GM23338 (cell line): ENCODE measurements at regions not wholly inside any gene's neighbourhood (a gene's known extent, or its start where the extent isn't known, plus 50 kb on each side); places are given as distances from the start of the nearest gene placed in this dataset.

ENCODE experiments used
- ATAC-seq: fragments of 200-7000 bp; cut with Tn5 transposase; 3 replicates; pipeline ENCODE4 v1.9.1; 2020
- DNase-seq: peaks from one replicate; pipeline ENCODE4 v3.0.0-alpha.2; 2015; ENCODE audit warnings: low spot score
- H2AFZ ChIP-seq: fragments of 200-600 bp; sonication (generic); 2 replicates; pipeline ENCODE4 v1.8.0; 2016; ENCODE audit warnings: antibody characterized with exemption, mild to moderate bottlenecking, moderate library complexity
- H3F3A ChIP-seq: fragments of 200-600 bp; sonication (generic); replicated peaks from 2 replicates; pipeline ENCODE4 v1.8.0; 2017; ENCODE audit warnings: antibody characterized with exemption, mixed run types, low read depth
- H3K27ac ChIP-seq: fragments of 200-600 bp; sonication (generic); 2 replicates; pipeline ENCODE4 v1.6.1; 2016; ENCODE audit warnings: low read depth
- H3K27me3 ChIP-seq: fragments of 200-600 bp; sonication (generic); 2 replicates; pipeline ENCODE4 v1.8.0; 2016; ENCODE audit warnings: mild to moderate bottlenecking, mixed run types, moderate library complexity; ENCODE audit not compliant: insufficient read depth
- H3K36me3 ChIP-seq: fragments of 200-600 bp; sonication (generic); 2 replicates; pipeline ENCODE4 v1.8.0; 2016; ENCODE audit warnings: mild to moderate bottlenecking; ENCODE audit not compliant: insufficient read depth
- H3K4me1 ChIP-seq: fragments of 200-600 bp; sonication (generic); 2 replicates; pipeline ENCODE4 v1.8.0; 2016; ENCODE audit warnings: mild to moderate bottlenecking, moderate library complexity; ENCODE audit not compliant: insufficient read depth
- H3K4me2 ChIP-seq: fragments of 200-600 bp; sonication (generic); 2 replicates; pipeline ENCODE4 v1.7.1; 2017; ENCODE audit warnings: mixed run types
- H3K4me3 ChIP-seq: fragments of 200-600 bp; sonication (generic); 2 replicates; pipeline ENCODE4 v1.6.1; 2016; ENCODE audit warnings: mixed run types
- H3K79me2 ChIP-seq: fragments of 200-600 bp; sonication (generic); replicated peaks from 2 replicates; pipeline ENCODE4 v1.8.0; 2017; ENCODE audit warnings: mild to moderate bottlenecking; ENCODE audit not compliant: insufficient read depth
- H3K9me2 ChIP-seq: fragments of 200-600 bp; sonication (generic); 2 replicates; pipeline ENCODE4 v1.8.0; 2017; ENCODE audit not compliant: insufficient read depth
- H4K20me1 ChIP-seq: fragments of 200-600 bp; sonication (generic); replicated peaks from 2 replicates; pipeline ENCODE4 v1.8.0; 2017; ENCODE audit warnings: mild to moderate bottlenecking; ENCODE audit not compliant: insufficient read depth
- H3K27ac Mint-ChIP-seq: 2 replicates; pipeline ENCODE4 v1.8.0; 2020; ENCODE audit warnings: inconsistent platforms, mild to moderate bottlenecking, moderate library complexity, mixed read lengths
- H3K27me3 Mint-ChIP-seq: 3 replicates; pipeline ENCODE4 v1.8.0; 2022; ENCODE audit warnings: low read depth, mild to moderate bottlenecking, moderate library complexity, mixed read lengths, inconsistent platforms; ENCODE audit not compliant: insufficient read depth, poor library complexity
- H3K36me3 Mint-ChIP-seq: 3 replicates; pipeline ENCODE4 v1.8.0; 2021; ENCODE audit warnings: low read depth, mild to moderate bottlenecking, inconsistent platforms, moderate library complexity, mixed read lengths
- H3K4me1 Mint-ChIP-seq: 3 replicates; pipeline ENCODE4 v1.8.0; 2020; ENCODE audit warnings: mild to moderate bottlenecking, inconsistent platforms, mixed read lengths
- H3K4me3 Mint-ChIP-seq: 3 replicates; pipeline ENCODE4 v1.8.0; 2021; ENCODE audit warnings: moderate library complexity, mild to moderate bottlenecking, inconsistent platforms, mixed read lengths
- H3K9me3 Mint-ChIP-seq: 3 replicates; pipeline ENCODE4 v1.8.0; 2020; ENCODE audit warnings: moderate library complexity, mild to moderate bottlenecking, inconsistent platforms, mixed read lengths
- CREB1 ChIP-seq: fragments of 250-450 bp; sonication (Bioruptor Pico); IDR thresholded peaks from 2 replicates; pipeline ENCODE4 v1.5.0; 2020; ENCODE audit warnings: low read depth, mild to moderate bottlenecking, moderate library complexity
- EZH2 ChIP-seq: fragments of 200-600 bp; sonication (generic); IDR thresholded peaks from one replicate; pipeline ENCODE4 v1.8.0; 2017; ENCODE audit warnings: antibody characterized with exemption, mild to moderate bottlenecking, low read depth; ENCODE audit not compliant: unreplicated experiment
- EZH2phosphoT487 ChIP-seq: fragments of 200-600 bp; sonication (generic); IDR thresholded peaks from one replicate; pipeline ENCODE4 v1.8.1; 2018; ENCODE audit warnings: antibody characterized with exemption; ENCODE audit not compliant: unreplicated experiment
- JUNB ChIP-seq: IDR thresholded peaks from one replicate; pipeline ENCODE4 v1.6.1; 2016; ENCODE audit warnings: antibody characterized with exemption; ENCODE audit not compliant: unreplicated experiment
- NANOG ChIP-seq: IDR thresholded peaks from 2 replicates; pipeline ENCODE4 v1.6.1; 2016; ENCODE audit warnings: antibody characterized with exemption, borderline replicate concordance
- POLR2AphosphoS5 ChIP-seq: IDR thresholded peaks from 2 replicates; pipeline ENCODE4 v1.6.1; 2016; ENCODE audit warnings: antibody characterized with exemption, low read depth
- STAT1 ChIP-seq: IDR thresholded peaks from one replicate; pipeline ENCODE4 v1.6.1; 2016; ENCODE audit warnings: antibody characterized with exemption; ENCODE audit not compliant: unreplicated experiment
- ZNF114 ChIP-seq: fragments of 250-450 bp; sonication (Bioruptor Pico); IDR thresholded peaks from 2 replicates; pipeline ENCODE4 v1.5.0; 2020; ENCODE audit warnings: mild to moderate bottlenecking, moderate library complexity
- ZNF331 ChIP-seq: fragments of 250-450 bp; sonication (Bioruptor Pico); IDR thresholded peaks from 2 replicates; pipeline ENCODE4 v1.5.0; 2020; ENCODE audit warnings: low read depth, mild to moderate bottlenecking, moderate library complexity
- TF ChIP-seq, protein P1 (sequence below): fragments of 250-450 bp; sonication (Bioruptor Pico); IDR thresholded peaks from 2 replicates; pipeline ENCODE4 v1.5.0; 2020; ENCODE audit warnings: mild to moderate bottlenecking, moderate library complexity
- TF ChIP-seq, protein P2 (sequence below): IDR thresholded peaks from one replicate; pipeline ENCODE4 v1.6.1; 2018; ENCODE audit warnings: antibody characterized with exemption; ENCODE audit not compliant: unreplicated experiment
- TF ChIP-seq, protein P3 (sequence below): IDR thresholded peaks from 2 replicates; pipeline ENCODE4 v1.6.1; 2016; ENCODE audit warnings: antibody characterized with exemption
- TF ChIP-seq, protein P4 (sequence below), 2 experiments: fragments of 200-600 bp in 1 of 2; sonication (generic) in 1 of 2; conservative IDR thresholded peaks; 2 replicates each; pipeline versions ENCODE4 v1.5.1 to v1.6.1; 2016 to 2017; ENCODE audit warnings: antibody characterized with exemption in 2 of 2, low read depth in 2 of 2, mild to moderate bottlenecking in 2 of 2, moderate library complexity in 1 of 2

DNA sequence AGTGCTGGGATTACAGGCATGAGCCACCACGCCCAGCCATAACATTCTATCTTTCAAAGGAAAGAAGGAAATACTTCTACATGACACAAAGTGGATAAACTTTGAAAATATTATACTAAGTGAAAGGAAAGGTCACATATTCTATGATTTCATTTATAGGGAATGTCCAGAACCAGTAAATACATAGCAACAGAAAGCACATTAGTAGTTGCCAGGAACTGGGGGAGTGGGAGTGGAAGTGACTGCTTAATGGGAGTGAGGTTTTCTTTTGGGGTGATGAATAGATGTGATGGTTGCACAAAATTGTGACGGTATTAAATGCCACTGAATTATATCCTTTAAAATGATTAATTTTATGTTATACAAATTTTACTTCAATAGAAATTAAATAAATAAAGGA is 95.7 kb upstream of the IL15 start:
- H3K4me1 ChIP-seq: no peaks in the 10 kb centered on the region
- H3K4me1 Mint-ChIP-seq: no peaks in the 10 kb centered on the region
- H2AFZ ChIP-seq: no peak overlapping the region
- H3K79me2 ChIP-seq: no peaks in the 10 kb centered on the region
- no peak for ATAC-seq
- no peaks in the 10 kb centered on the region for H4K20me1 ChIP-seq
- no peak for DNase-seq
- no peak overlapping the region for H3K4me3 Mint-ChIP-seq
- no peaks in the 10 kb centered on the region for H3K9me2 ChIP-seq
- peaks cover 2% of the 10 kb centered on the region for H3K27me3 Mint-ChIP-seq
- no peaks in the 10 kb centered on the region for H3K36me3 ChIP-seq
- H3K27ac Mint-ChIP-seq: no peak overlapping the region
- H3K4me3 ChIP-seq: no peak overlapping the region
- no peak overlapping the region for H3K27ac ChIP-seq
- no peaks in the 10 kb centered on the region for H3F3A ChIP-seq
- H3K36me3 Mint-ChIP-seq: no peaks in the 10 kb centered on the region; the same call in 2 of the 3 replicates
- no peak for TF ChIP-seq ZNF114 (CRISPR knock-in tag)
- TF ChIP-seq EZH2phosphoT487: no peak
- no peak for TF ChIP-seq JUNB
- TF ChIP-seq POLR2AphosphoS5: no peak
- TF ChIP-seq, protein P1, sequence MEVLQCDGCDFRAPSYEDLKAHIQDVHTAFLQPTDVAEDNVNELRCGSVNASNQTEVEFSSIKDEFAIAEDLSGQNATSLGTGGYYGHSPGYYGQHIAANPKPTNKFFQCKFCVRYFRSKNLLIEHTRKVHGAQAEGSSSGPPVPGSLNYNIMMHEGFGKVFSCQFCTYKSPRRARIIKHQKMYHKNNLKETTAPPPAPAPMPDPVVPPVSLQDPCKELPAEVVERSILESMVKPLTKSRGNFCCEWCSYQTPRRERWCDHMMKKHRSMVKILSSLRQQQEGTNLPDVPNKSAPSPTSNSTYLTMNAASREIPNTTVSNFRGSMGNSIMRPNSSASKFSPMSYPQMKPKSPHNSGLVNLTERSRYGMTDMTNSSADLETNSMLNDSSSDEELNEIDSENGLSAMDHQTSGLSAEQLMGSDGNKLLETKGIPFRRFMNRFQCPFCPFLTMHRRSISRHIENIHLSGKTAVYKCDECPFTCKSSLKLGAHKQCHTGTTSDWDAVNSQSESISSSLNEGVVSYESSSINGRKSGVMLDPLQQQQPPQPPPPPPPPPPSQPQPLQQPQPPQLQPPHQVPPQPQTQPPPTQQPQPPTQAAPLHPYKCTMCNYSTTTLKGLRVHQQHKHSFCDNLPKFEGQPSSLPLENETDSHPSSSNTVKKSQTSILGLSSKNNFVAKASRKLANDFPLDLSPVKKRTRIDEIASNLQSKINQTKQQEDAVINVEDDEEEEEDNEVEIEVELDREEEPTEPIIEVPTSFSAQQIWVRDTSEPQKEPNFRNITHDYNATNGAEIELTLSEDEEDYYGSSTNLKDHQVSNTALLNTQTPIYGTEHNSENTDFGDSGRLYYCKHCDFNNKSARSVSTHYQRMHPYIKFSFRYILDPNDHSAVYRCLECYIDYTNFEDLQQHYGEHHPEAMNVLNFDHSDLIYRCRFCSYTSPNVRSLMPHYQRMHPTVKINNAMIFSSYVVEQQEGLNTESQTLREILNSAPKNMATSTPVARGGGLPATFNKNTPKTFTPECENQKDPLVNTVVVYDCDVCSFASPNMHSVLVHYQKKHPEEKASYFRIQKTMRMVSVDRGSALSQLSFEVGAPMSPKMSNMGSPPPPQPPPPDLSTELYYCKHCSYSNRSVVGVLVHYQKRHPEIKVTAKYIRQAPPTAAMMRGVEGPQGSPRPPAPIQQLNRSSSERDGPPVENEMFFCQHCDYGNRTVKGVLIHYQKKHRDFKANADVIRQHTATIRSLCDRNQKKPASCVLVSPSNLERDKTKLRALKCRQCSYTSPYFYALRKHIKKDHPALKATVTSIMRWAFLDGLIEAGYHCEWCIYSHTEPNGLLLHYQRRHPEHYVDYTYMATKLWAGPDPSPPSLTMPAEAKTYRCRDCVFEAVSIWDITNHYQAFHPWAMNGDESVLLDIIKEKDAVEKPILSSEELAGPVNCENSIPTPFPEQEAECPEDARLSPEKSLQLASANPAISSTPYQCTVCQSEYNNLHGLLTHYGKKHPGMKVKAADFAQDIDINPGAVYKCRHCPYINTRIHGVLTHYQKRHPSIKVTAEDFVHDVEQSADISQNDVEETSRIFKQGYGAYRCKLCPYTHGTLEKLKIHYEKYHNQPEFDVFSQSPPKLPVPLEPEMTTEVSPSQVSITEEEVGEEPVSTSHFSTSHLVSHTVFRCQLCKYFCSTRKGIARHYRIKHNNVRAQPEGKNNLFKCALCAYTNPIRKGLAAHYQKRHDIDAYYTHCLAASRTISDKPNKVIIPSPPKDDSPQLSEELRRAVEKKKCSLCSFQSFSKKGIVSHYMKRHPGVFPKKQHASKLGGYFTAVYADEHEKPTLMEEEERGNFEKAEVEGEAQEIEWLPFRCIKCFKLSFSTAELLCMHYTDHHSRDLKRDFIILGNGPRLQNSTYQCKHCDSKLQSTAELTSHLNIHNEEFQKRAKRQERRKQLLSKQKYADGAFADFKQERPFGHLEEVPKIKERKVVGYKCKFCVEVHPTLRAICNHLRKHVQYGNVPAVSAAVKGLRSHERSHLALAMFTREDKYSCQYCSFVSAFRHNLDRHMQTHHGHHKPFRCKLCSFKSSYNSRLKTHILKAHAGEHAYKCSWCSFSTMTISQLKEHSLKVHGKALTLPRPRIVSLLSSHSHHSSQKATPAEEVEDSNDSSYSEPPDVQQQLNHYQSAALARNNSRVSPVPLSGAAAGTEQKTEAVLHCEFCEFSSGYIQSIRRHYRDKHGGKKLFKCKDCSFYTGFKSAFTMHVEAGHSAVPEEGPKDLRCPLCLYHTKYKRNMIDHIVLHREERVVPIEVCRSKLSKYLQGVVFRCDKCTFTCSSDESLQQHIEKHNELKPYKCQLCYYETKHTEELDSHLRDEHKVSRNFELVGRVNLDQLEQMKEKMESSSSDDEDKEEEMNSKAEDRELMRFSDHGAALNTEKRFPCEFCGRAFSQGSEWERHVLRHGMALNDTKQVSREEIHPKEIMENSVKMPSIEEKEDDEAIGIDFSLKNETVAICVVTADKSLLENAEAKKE (CRISPR knock-in tag): no peak
- no peak for TF ChIP-seq STAT1
- TF ChIP-seq, protein P2, sequence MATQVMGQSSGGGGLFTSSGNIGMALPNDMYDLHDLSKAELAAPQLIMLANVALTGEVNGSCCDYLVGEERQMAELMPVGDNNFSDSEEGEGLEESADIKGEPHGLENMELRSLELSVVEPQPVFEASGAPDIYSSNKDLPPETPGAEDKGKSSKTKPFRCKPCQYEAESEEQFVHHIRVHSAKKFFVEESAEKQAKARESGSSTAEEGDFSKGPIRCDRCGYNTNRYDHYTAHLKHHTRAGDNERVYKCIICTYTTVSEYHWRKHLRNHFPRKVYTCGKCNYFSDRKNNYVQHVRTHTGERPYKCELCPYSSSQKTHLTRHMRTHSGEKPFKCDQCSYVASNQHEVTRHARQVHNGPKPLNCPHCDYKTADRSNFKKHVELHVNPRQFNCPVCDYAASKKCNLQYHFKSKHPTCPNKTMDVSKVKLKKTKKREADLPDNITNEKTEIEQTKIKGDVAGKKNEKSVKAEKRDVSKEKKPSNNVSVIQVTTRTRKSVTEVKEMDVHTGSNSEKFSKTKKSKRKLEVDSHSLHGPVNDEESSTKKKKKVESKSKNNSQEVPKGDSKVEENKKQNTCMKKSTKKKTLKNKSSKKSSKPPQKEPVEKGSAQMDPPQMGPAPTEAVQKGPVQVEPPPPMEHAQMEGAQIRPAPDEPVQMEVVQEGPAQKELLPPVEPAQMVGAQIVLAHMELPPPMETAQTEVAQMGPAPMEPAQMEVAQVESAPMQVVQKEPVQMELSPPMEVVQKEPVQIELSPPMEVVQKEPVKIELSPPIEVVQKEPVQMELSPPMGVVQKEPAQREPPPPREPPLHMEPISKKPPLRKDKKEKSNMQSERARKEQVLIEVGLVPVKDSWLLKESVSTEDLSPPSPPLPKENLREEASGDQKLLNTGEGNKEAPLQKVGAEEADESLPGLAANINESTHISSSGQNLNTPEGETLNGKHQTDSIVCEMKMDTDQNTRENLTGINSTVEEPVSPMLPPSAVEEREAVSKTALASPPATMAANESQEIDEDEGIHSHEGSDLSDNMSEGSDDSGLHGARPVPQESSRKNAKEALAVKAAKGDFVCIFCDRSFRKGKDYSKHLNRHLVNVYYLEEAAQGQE: no peak
- TF ChIP-seq ZNF331 (CRISPR knock-in tag): no peak
- no peak for TF ChIP-seq EZH2
- TF ChIP-seq CREB1 (CRISPR knock-in tag): no peak
- TF ChIP-seq, protein P3, sequence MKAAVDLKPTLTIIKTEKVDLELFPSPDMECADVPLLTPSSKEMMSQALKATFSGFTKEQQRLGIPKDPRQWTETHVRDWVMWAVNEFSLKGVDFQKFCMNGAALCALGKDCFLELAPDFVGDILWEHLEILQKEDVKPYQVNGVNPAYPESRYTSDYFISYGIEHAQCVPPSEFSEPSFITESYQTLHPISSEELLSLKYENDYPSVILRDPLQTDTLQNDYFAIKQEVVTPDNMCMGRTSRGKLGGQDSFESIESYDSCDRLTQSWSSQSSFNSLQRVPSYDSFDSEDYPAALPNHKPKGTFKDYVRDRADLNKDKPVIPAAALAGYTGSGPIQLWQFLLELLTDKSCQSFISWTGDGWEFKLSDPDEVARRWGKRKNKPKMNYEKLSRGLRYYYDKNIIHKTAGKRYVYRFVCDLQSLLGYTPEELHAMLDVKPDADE: no peak
- no peak for TF ChIP-seq NANOG
- TF ChIP-seq, protein P4, sequence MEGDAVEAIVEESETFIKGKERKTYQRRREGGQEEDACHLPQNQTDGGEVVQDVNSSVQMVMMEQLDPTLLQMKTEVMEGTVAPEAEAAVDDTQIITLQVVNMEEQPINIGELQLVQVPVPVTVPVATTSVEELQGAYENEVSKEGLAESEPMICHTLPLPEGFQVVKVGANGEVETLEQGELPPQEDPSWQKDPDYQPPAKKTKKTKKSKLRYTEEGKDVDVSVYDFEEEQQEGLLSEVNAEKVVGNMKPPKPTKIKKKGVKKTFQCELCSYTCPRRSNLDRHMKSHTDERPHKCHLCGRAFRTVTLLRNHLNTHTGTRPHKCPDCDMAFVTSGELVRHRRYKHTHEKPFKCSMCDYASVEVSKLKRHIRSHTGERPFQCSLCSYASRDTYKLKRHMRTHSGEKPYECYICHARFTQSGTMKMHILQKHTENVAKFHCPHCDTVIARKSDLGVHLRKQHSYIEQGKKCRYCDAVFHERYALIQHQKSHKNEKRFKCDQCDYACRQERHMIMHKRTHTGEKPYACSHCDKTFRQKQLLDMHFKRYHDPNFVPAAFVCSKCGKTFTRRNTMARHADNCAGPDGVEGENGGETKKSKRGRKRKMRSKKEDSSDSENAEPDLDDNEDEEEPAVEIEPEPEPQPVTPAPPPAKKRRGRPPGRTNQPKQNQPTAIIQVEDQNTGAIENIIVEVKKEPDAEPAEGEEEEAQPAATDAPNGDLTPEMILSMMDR (conservative IDR thresholded peaks at IDR 0.05; ENCODE audit: low read depth in 2 of 2): no peak
- peaks cover 17% of the 10 kb centered on the region; the same call in 2 of the 3 replicates for H3K9me3 Mint-ChIP-seq
- no peak overlapping the region for H3K4me2 ChIP-seq
- no peaks in the 10 kb centered on the region for H3K27me3 ChIP-seq
